ENCODE measurements at regions not wholly inside any gene's neighbourhood (a gene's known extent, or its start where the extent isn't known, plus 50 kb on each side); places are given as distances from the start of the nearest gene placed in this dataset.
A peak's percentile ranks its signal among the peaks of the same experiment; 100 is the strongest.
"Not testable (repeated sequence)": the region's sequence is repeated elsewhere in the genome, so short reads cannot be mapped to it uniquely, and the experiment has no call there.

- H3K9me3 ChIP-seq (ENCODE audit: control insufficient read depth in 2 of 2, insufficient read depth in 1 of 2, low read depth in 1 of 2, low read length in 1 of 2); H3K36me3 ChIP-seq (ENCODE audit: control insufficient read depth in 3 of 3, insufficient read depth in 2 of 3, low read depth in 1 of 3, low read length in 3 of 3); H3K4me3 ChIP-seq (ENCODE audit: low read depth in 1 of 3, low read length in 3 of 3); H3K27me3 ChIP-seq (ENCODE audit: control insufficient read depth in 3 of 3, insufficient read depth in 3 of 3, low read length in 3 of 3); DNase-seq; H3K27ac ChIP-seq (ENCODE audit: low read depth in 1 of 3, low read length in 2 of 3); H3K4me1 ChIP-seq (ENCODE audit: control insufficient read depth in 3 of 3, insufficient read depth in 2 of 3, low read depth in 1 of 3, low read length in 2 of 3); FAIRE-seq: not testable (repeated sequence)
- 77 to 90% (median 85%) methylated on average over 16 to 17 of the region's 17 CpGs for WGBS, 3 donors
These were observed 382.9 kb upstream of the ISX start for GRCh38 chr22:34683031-34683430.

- not testable (repeated sequence) for H3K9me3 ChIP-seq (ENCODE audit: control insufficient read depth in 2 of 2, insufficient read depth in 1 of 2, low read depth in 1 of 2, low read length in 1 of 2); H3K27ac ChIP-seq (ENCODE audit: low read depth in 1 of 3, low read length in 2 of 3); DNase-seq; H3K36me3 ChIP-seq (ENCODE audit: control insufficient read depth in 3 of 3, insufficient read depth in 2 of 3, low read depth in 1 of 3, low read length in 3 of 3); FAIRE-seq; H3K27me3 ChIP-seq (ENCODE audit: control insufficient read depth in 3 of 3, insufficient read depth in 3 of 3, low read length in 3 of 3); H3K4me1 ChIP-seq (ENCODE audit: control insufficient read depth in 3 of 3, insufficient read depth in 2 of 3, low read depth in 1 of 3, low read length in 2 of 3); H3K4me3 ChIP-seq (ENCODE audit: low read depth in 1 of 3, low read length in 3 of 3)
- WGBS, 3 donors, result 91 to 100% (median 91%) methylated on average over 7 to 29 of the region's 30 CpGs
These were observed 381.7 kb upstream of the ISX start for GRCh38 chr22:34684278-34684677.

- no peak overlapping the region for H3K27ac ChIP-seq (ENCODE audit: low read depth in 1 of 3, low read length in 2 of 3)
- no peaks in the 10 kb centered on the region for H3K36me3 ChIP-seq (ENCODE audit: control insufficient read depth in 3 of 3, insufficient read depth in 2 of 3, low read depth in 1 of 3, low read length in 3 of 3)
- 59 to 80% (median 79%) methylated on average over 1 of the region's 1 CpG for WGBS, 3 donors
- no peak overlapping the region for H3K4me3 ChIP-seq (ENCODE audit: low read depth in 1 of 3, low read length in 3 of 3)
- no peak for FAIRE-seq
- DNase-seq, result no peak
- H3K27me3 ChIP-seq (ENCODE audit: control insufficient read depth in 3 of 3, insufficient read depth in 3 of 3, low read length in 3 of 3), result peaks cover 0 to 2% (median 0%) of the 10 kb centered on the region in 3 donors
- no peaks in the 10 kb centered on the region for H3K4me1 ChIP-seq (ENCODE audit: control insufficient read depth in 3 of 3, insufficient read depth in 2 of 3, low read depth in 1 of 3, low read length in 2 of 3)
- H3K9me3 ChIP-seq (ENCODE audit: control insufficient read depth in 2 of 2, insufficient read depth in 1 of 2, low read depth in 1 of 2, low read length in 1 of 2), result no peaks in the 10 kb centered on the region
These were observed 378.8 kb upstream of the ISX start for GRCh38 chr22:34687116-34687515.

GRCh38 chr22:34688825-34689224, 377.1 kb upstream of the ISX start:
- FAIRE-seq (no peak), DNase-seq (no peak)
- peaks cover 0 to 2% (median 0%) of the 10 kb centered on the region in 3 donors for H3K27me3 ChIP-seq (ENCODE audit: control insufficient read depth in 3 of 3, insufficient read depth in 3 of 3, low read length in 3 of 3)
- H3K36me3 ChIP-seq (ENCODE audit: control insufficient read depth in 3 of 3, insufficient read depth in 2 of 3, low read depth in 1 of 3, low read length in 3 of 3), result no peaks in the 10 kb centered on the region
- H3K4me1 ChIP-seq (ENCODE audit: control insufficient read depth in 3 of 3, insufficient read depth in 2 of 3, low read depth in 1 of 3, low read length in 2 of 3), result no peaks in the 10 kb centered on the region
- H3K4me3 ChIP-seq (ENCODE audit: low read depth in 1 of 3, low read length in 3 of 3), result no peak overlapping the region
- no peaks in the 10 kb centered on the region for H3K9me3 ChIP-seq (ENCODE audit: control insufficient read depth in 2 of 2, insufficient read depth in 1 of 2, low read depth in 1 of 2, low read length in 1 of 2)
- 46 to 59% (median 47%) methylated on average over 1 of the region's 1 CpG for WGBS, 3 donors
- H3K27ac ChIP-seq (ENCODE audit: low read depth in 1 of 3, low read length in 2 of 3), result no peak overlapping the region

- H3K36me3 ChIP-seq (ENCODE audit: control insufficient read depth in 3 of 3, insufficient read depth in 2 of 3, low read depth in 1 of 3, low read length in 3 of 3), result no peaks in the 10 kb centered on the region
- H3K27me3 ChIP-seq (ENCODE audit: control insufficient read depth in 3 of 3, insufficient read depth in 3 of 3, low read length in 3 of 3), result no peaks in the 10 kb centered on the region
- 14 to 18% (median 15%) methylated on average over 2 of the region's 2 CpGs for WGBS, 3 donors
- DNase-seq (peak in 1 of 2 donors; percentile 2), FAIRE-seq (no peak)
- H3K27ac ChIP-seq (ENCODE audit: low read depth in 1 of 3, low read length in 2 of 3), result no peak overlapping the region
- no peak overlapping the region for H3K4me3 ChIP-seq (ENCODE audit: low read depth in 1 of 3, low read length in 3 of 3)
- no peaks in the 10 kb centered on the region for H3K9me3 ChIP-seq (ENCODE audit: control insufficient read depth in 2 of 2, insufficient read depth in 1 of 2, low read depth in 1 of 2, low read length in 1 of 2)
- no peaks in the 10 kb centered on the region for H3K4me1 ChIP-seq (ENCODE audit: control insufficient read depth in 3 of 3, insufficient read depth in 2 of 3, low read depth in 1 of 3, low read length in 2 of 3)
These were observed 369.4 kb upstream of the ISX start for GRCh38 chr22:34696557-34696956.

GRCh38 chr22:34702279-34702678, 363.7 kb upstream of the ISX start:
- DNase-seq, result peak in 1 of 2 donors; percentile 2

GRCh38 chr22:34709641-34710040, 356.3 kb upstream of the ISX start:
- FAIRE-seq (no peak), DNase-seq (no peak)
- Histone ChIP-seq H3K9me3 (ENCODE audit: control insufficient read depth in 2 of 2, insufficient read depth in 1 of 2, low read depth in 1 of 2, low read length in 1 of 2) (no peaks in the 10 kb centered on the region), H3K27ac (ENCODE audit: low read depth in 1 of 3, low read length in 2 of 3) (no peak overlapping the region), H3K4me3 (ENCODE audit: low read depth in 1 of 3, low read length in 3 of 3) (no peak overlapping the region), H3K27me3 (ENCODE audit: control insufficient read depth in 3 of 3, insufficient read depth in 3 of 3, low read length in 3 of 3) (no peaks in the 10 kb centered on the region), H3K4me1 (ENCODE audit: control insufficient read depth in 3 of 3, insufficient read depth in 2 of 3, low read depth in 1 of 3, low read length in 2 of 3) (no peaks in the 10 kb centered on the region), H3K36me3 (ENCODE audit: control insufficient read depth in 3 of 3, insufficient read depth in 2 of 3, low read depth in 1 of 3, low read length in 3 of 3) (no peaks in the 10 kb centered on the region)
- WGBS, 3 donors, result 83 to 93% (median 86%) methylated on average over 2 of the region's 2 CpGs

More at GRCh38 chr22:34702279-34702678, 363.7 kb upstream of the ISX start:
- Histone ChIP-seq H3K27ac (ENCODE audit: low read depth in 1 of 3, low read length in 2 of 3) (no peak overlapping the region), H3K27me3 (ENCODE audit: control insufficient read depth in 3 of 3, insufficient read depth in 3 of 3, low read length in 3 of 3) (no peaks in the 10 kb centered on the region), H3K4me3 (ENCODE audit: low read depth in 1 of 3, low read length in 3 of 3) (no peak overlapping the region), H3K9me3 (ENCODE audit: control insufficient read depth in 2 of 2, insufficient read depth in 1 of 2, low read depth in 1 of 2, low read length in 1 of 2) (no peaks in the 10 kb centered on the region), H3K4me1 (ENCODE audit: control insufficient read depth in 3 of 3, insufficient read depth in 2 of 3, low read depth in 1 of 3, low read length in 2 of 3) (no peaks in the 10 kb centered on the region), H3K36me3 (ENCODE audit: control insufficient read depth in 3 of 3, insufficient read depth in 2 of 3, low read depth in 1 of 3, low read length in 3 of 3) (no peaks in the 10 kb centered on the region)
- 30 to 71% (median 47%) methylated on average over 2 of the region's 2 CpGs for WGBS, 3 donors
- no peak for FAIRE-seq

GRCh38 chr22:34722901-34723300, 343.1 kb upstream of the ISX start:
- Histone ChIP-seq H3K27ac (ENCODE audit: low read depth in 1 of 3, low read length in 2 of 3) (no peak overlapping the region), H3K4me1 (ENCODE audit: control insufficient read depth in 3 of 3, insufficient read depth in 2 of 3, low read depth in 1 of 3, low read length in 2 of 3) (no peaks in the 10 kb centered on the region), H3K9me3 (ENCODE audit: control insufficient read depth in 2 of 2, insufficient read depth in 1 of 2, low read depth in 1 of 2, low read length in 1 of 2) (peaks cover 0 to 3% of the 10 kb centered on the region in 2 donors), H3K4me3 (ENCODE audit: low read depth in 1 of 3, low read length in 3 of 3) (no peak overlapping the region), H3K27me3 (ENCODE audit: control insufficient read depth in 3 of 3, insufficient read depth in 3 of 3, low read length in 3 of 3) (no peaks in the 10 kb centered on the region), H3K36me3 (ENCODE audit: control insufficient read depth in 3 of 3, insufficient read depth in 2 of 3, low read depth in 1 of 3, low read length in 3 of 3) (no peaks in the 10 kb centered on the region)
- DNase-seq (no peak), FAIRE-seq (no peak)
- 58 to 66% (median 64%) methylated on average over 2 of the region's 2 CpGs for WGBS, 3 donors

GRCh38 chr22:34736081-34736480, 329.9 kb upstream of the ISX start:
- Histone ChIP-seq H3K27ac (ENCODE audit: low read depth in 1 of 3, low read length in 2 of 3) (no peak overlapping the region), H3K9me3 (ENCODE audit: control insufficient read depth in 2 of 2, insufficient read depth in 1 of 2, low read depth in 1 of 2, low read length in 1 of 2) (no peaks in the 10 kb centered on the region), H3K36me3 (ENCODE audit: control insufficient read depth in 3 of 3, insufficient read depth in 2 of 3, low read depth in 1 of 3, low read length in 3 of 3) (no peaks in the 10 kb centered on the region), H3K4me3 (ENCODE audit: low read depth in 1 of 3, low read length in 3 of 3) (no peak overlapping the region), H3K27me3 (ENCODE audit: control insufficient read depth in 3 of 3, insufficient read depth in 3 of 3, low read length in 3 of 3) (no peaks in the 10 kb centered on the region), H3K4me1 (ENCODE audit: control insufficient read depth in 3 of 3, insufficient read depth in 2 of 3, low read depth in 1 of 3, low read length in 2 of 3) (no peaks in the 10 kb centered on the region)
- no peak for FAIRE-seq
- no peak for DNase-seq
- 79 to 86% (median 83%) methylated on average over 1 of the region's 1 CpG for WGBS, 3 donors
